GM21526 (cell line): ENCODE measurements at regions not wholly inside any gene's neighbourhood (a gene's known extent, or its start where the extent isn't known, plus 50 kb on each side); places are given as distances from the start of the nearest gene placed in this dataset.

ENCODE experiments used
- ATAC-seq: cut with Tn5 transposase; IDR thresholded peaks from one replicate; pipeline ENCODE4 v1.9.1; 2021; ENCODE audit warnings: moderate library complexity; ENCODE audit not compliant: unreplicated experiment, low FRiP score

GRCh38 chr6:131382631-131383030 is 190.4 kb upstream of the ARG1 start:
- ATAC-seq: no peak

DNA sequence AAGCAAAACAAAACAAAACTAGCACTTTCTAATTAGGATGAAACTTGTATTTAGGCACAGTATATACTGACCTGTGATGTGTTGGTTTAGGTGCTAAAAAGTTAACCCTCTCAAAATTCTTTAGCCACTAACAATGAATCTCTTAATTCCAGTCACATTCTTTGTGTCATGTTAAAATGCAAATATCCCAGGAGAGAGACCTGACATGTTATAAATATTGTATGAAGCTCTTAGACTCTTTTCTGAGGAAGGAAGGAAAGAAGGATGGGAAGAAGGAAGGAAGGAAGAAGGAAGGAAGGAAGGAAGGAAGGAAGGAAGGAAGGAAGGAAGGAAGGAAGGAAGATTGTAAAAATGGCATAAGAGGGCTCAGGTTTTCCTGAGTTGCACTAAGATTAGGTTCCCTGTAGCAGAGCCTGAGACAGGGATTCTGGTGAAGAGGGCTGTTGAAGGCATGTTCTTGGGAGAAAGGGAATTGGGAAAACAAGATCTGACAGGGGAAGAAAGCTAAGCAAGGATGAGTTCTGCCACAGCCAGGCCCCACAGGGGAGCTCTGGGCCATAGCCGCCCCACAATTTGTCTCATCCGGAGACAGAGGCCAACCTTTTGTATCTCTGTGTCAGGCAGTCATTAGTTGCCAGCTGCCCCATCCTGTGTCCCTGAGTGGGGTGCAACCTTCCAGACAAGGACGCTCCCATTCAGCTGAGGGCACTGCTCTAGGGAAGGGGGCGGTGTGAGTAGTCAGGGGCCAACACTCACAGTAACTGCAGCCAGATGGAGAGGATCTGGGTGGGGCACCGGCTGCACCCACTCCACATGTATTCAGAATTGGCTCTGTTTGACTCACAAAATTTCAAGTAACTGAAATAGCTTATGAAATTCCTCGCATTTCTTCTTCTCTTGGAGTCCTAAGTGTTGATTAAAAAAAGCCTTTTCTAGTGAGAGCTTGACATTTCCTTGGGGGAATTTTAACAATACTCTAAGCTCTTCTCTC is 189.3 kb upstream of the ARG1 start:
- ATAC-seq: no peak

DNA sequence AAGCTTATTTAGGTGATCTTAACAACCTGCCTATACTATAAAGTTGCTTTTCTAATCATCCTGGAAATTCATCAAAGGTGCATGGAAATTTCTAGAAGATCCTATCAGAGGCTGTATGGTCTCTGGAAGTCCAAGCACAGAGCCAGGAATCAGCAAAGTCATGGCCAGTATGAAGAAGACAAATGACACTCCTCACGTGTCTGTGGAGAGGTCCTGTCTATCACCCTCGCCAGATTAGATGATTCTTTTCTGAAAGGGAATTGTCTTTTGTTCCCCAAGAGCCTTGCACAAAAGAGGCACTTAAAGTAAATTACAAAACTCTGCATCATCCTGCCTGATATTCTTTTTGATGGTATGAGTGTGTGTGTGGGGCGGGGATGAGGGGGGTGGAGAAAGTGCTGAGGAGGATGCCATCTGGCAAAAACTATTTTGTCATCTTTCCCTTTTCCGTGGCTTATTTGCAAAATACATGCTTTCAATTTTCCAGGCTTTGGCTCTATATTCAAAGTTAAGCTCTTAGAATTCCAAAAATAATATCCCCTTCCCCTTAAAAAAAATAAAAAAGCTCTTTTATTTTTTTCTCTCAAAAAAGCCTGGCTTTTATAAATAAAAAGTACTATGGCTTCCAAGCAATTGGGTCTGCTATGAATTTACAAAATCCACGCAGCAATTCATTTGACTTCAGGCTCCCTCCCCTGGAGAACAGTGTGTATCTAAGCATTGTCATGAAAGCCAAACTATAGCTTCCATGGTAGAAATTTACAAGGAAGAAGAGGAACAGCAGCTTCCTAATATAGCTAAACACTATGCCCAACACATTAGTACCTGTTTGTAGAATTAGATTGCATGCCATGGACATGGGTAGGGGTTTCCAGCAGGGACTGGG is 185.2 kb upstream of the ARG1 start:
- ATAC-seq: no peak

DNA sequence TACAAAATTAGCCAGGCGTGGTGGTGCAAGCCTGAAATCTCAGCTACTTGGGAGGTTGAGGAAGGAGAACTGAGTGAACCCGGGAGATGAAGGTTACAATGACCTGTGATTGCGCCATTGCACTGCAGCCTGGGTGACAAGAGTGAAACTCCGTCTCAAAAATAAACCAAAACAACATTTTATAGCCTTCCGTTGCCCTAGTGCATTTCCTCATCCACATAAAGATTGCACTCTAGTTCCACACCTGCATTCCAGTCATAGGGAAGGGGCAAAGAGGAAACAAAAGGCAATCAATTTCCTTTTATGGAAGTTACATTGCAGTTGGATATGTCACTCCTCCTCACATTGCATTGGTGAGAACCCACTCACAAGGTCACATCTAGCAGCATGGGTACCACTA is 182.7 kb upstream of the ARG1 start:
- no peak for ATAC-seq

DNA sequence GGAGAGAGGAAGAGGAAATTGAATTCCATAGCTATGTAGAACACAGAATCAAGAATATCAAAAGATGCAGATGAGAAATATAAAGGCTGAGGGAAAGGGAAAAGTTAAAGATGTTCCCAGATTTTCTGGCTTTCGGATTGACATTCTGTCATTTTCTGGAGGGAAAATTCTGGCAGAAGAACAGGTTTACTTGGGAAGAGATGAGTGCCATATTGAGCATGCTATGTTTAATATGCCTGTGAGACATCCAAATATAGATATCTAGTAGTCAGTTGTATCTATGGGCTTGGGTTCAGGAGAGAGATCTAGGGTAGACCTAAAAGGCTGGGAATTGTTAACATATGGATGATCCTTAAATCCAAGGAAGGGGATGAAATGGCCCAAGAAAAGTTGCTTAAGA is 181.9 kb upstream of the ARG1 start:
- no peak for ATAC-seq

GRCh38 chr6:131393433-131393832 is 179.6 kb upstream of the ARG1 start:
- no peak for ATAC-seq

DNA sequence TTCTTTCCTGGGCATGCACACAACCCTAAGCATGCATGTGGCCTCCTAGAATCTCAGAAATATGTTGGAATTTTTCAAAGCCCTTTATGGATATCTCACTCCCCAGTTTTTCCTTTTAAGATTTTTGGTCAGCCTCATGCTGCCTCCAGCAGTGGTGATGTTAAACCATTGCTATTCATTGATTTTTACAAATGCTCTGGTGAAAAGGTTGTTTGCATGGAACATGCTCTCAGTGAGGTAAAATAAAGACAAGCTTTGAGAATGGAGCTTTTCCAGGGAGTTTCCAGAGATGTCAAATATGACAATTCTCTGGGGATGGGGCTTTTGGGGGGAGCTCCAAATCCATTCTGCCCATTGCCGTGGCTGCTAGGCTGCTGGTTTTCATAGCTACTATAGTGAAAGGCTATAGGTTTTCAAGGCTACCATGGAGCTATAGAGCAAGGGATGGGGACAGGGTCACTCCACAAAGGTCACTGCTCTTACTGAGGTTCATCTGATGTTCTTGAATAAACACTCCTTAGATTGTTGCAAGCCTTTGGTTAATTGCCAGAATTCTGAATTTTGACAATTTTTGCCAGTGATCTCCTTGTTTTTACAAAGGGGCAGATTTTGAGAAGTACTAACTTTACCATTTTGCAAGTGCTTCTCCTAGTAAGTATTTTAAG is 178.1 kb upstream of the ARG1 start:
- no peak for ATAC-seq

- ATAC-seq: no peak
These were observed 174.8 kb upstream of the ARG1 start for GRCh38 chr6:131398176-131398575.

DNA sequence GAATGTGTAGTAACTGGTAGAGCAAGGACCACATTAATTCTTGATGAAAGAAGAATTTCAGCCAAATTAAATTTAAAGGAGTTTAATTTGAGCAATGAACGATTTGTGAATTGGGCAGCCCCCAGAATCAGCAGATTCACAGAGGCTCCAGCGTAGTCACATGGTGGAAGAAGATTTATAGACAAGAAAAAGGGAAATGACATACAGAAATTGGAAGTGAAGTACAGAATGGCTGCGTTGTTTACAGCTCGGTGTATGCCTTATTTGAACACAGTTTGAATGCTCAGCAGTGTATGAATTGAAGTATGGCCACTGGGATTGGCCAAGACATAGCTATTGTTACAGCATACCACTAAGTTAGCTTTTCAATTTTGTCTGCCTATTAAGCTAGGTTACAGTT is 173.6 kb upstream of the ARG1 start:
- no peak for ATAC-seq

- ATAC-seq: no peak
These were observed 172.8 kb upstream of the ARG1 start for GRCh38 chr6:131400054-131400778.

GRCh38 chr6:131400779-131401496 is 172.1 kb upstream of the ARG1 start:
- ATAC-seq: no peak

GRCh38 chr6:131408811-131409210 is 164.2 kb upstream of the ARG1 start:
- no peak for ATAC-seq

- no peak for ATAC-seq
These were observed 162.2 kb upstream of the ARG1 start for GRCh38 chr6:131410785-131411184.

GRCh38 chr6:131412960-131413830 is 159.8 kb upstream of the ARG1 start:
- ATAC-seq: no peak

DNA sequence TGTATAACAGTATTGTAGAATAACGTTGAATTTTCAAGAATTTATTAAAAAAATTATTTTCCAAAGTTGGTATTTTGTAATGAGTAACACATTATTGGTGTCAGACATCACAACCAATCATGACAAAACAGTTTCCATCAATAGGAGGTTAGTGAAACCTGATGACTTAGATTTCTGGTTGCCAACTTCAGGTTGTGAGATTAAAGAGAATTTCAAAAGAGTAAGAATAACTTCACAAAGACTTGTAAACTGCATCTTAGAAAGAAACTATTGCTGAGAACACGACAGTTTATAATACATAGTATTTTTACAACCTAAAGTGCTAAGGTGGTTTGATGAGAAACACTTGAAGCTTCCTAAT is 159.2 kb upstream of the ARG1 start:
- ATAC-seq: no peak

DNA sequence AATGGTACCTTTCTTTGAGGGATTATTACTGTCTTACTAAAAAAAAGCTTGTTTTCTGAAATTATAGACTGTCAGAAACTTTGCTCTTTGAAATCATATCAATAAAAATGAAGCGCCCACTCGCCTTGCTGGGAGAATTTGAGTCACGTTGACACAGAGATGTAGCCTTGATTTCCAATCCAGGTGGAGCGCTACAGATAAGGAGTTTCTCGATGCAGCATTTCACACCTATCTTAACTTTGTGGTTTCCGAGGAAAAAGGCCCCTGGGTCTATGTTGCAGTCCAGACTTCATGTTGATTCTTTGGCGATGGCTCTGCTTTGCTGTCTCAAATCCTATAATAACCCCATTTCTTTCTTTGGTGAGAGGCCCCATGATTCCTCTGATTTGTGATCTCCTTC is 158.1 kb upstream of the ARG1 start:
- ATAC-seq: no peak

DNA sequence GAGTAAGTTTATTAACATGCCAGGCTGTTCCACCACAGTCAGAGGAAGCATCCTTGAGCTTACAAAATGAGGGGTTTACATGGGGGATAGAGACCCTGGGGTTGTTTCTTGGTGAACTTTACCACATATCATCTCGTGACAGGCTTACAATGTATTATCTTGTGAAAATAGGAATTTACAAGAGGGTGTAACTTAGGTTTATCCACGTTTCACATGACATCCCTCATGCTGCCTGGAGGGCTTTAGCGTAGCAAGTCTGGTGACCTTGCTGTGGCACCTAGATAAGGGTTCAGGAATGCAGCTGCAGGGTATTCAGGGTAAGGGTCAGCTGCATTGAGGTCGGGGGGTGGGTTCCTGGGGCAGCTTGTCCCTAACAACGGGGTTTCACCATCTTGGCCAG is 154.6 kb upstream of the ARG1 start:
- ATAC-seq: no peak

- ATAC-seq: no peak
These were observed 153.3 kb upstream of the ARG1 start for GRCh38 chr6:131419702-131420101.

DNA sequence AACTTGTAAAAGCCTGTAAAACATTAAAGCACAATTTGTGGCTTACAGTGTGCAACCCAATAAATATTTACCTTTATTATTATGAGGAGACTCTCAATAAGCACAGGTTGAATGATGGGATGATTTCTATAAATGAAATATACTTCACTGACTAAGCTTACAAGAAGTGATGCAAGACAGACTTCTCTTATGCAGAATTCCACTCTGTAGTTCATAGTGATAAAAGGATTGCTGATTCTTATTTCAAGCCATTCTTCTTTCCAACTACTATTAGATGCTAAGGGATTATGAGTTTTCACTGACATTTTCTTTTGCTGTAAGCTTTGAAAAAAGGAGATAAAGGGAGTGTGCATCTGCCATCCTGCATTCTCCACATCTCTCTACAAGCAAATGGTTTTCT is 149.0 kb upstream of the ARG1 start:
- no peak for ATAC-seq
